ENCODE measurements at regions not wholly inside any gene's neighbourhood (a gene's known extent, or its start where the extent isn't known, plus 50 kb on each side); places are given as distances from the start of the nearest gene placed in this dataset.
"Not testable (repeated sequence)": the region's sequence is repeated elsewhere in the genome, so short reads cannot be mapped to it uniquely, and the experiment has no call there.

DNA sequence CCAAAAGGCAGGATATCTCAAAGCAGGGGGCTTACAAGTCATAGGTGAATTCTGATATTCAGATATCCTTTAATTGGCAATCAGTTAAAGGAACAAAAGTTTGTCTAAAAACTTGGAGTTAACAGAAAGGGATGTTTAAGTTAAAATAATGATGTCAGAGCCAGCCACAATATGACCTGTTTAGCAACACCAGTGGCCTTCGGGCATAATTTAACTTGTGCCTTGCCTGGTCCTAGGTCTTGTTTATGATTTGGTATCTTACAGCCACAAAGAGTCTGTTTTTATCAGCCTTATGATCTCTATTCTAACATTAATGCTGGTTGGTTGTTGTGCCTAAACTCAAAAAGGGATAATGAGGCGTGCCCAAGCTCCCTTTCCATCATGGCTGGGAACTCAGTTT, 252.9 kb downstream of the RNF152 start:
- no peak for FAIRE-seq
- DNase-seq (ENCODE audit: insufficient read length, low spot score), result no peak
- no peak for TF ChIP-seq POLR2AphosphoS5 (IDR thresholded peaks at IDR 0.05; ENCODE audit: low read depth, low read length)
- no peak for TF ChIP-seq POU2F2 (IDR thresholded peaks at IDR 0.05; ENCODE audit: low read depth, low read length)
- no peak for TF ChIP-seq SPI1 (IDR thresholded peaks at IDR 0.05; ENCODE audit: low read depth, low read length)
- no peak for TF ChIP-seq PAX5 (IDR thresholded peaks at IDR 0.05; ENCODE audit: insufficient read depth, low read length, severe bottlenecking)
- no peak for TF ChIP-seq TAF1 (IDR thresholded peaks at IDR 0.05; ENCODE audit: low read depth, low read length)
- no peak for TF ChIP-seq POLR2A (IDR thresholded peaks at IDR 0.05; ENCODE audit: low read depth, low read length)

GRCh38 chr18:61637905-61638595, 254.8 kb downstream of the RNF152 start:
- DNase-seq (ENCODE audit: insufficient read length, low spot score) (no peak), FAIRE-seq (no peak)

GRCh38 chr18:61637319-61637718, 255.5 kb downstream of the RNF152 start:
- no peak for TF ChIP-seq SPI1 (IDR thresholded peaks at IDR 0.05; ENCODE audit: low read depth, low read length)
- TF ChIP-seq PAX5 (IDR thresholded peaks at IDR 0.05; ENCODE audit: insufficient read depth, low read length, severe bottlenecking), result no peak
- no peak for TF ChIP-seq POLR2AphosphoS5 (IDR thresholded peaks at IDR 0.05; ENCODE audit: low read depth, low read length)
- no peak for TF ChIP-seq TAF1 (IDR thresholded peaks at IDR 0.05; ENCODE audit: low read depth, low read length)
- no peak for TF ChIP-seq POLR2A (IDR thresholded peaks at IDR 0.05; ENCODE audit: low read depth, low read length)
- TF ChIP-seq POU2F2 (IDR thresholded peaks at IDR 0.05; ENCODE audit: low read depth, low read length), result no peak
- DNase-seq (ENCODE audit: insufficient read length, low spot score), result no peak
- FAIRE-seq, result no peak

More at GRCh38 chr18:61637905-61638595, 254.8 kb downstream of the RNF152 start:
- TF ChIP-seq POU2F2 (IDR thresholded peaks at IDR 0.05; ENCODE audit: low read depth, low read length) (no peak), SPI1 (IDR thresholded peaks at IDR 0.05; ENCODE audit: low read depth, low read length) (no peak), PAX5 (IDR thresholded peaks at IDR 0.05; ENCODE audit: insufficient read depth, low read length, severe bottlenecking) (no peak), POLR2A (IDR thresholded peaks at IDR 0.05; ENCODE audit: low read depth, low read length) (no peak), POLR2AphosphoS5 (IDR thresholded peaks at IDR 0.05; ENCODE audit: low read depth, low read length) (no peak), TAF1 (IDR thresholded peaks at IDR 0.05; ENCODE audit: low read depth, low read length) (no peak)

- DNase-seq (ENCODE audit: insufficient read length, low spot score), result peak; percentile 20
- no peak for TF ChIP-seq PAX5 (IDR thresholded peaks at IDR 0.05; ENCODE audit: insufficient read depth, low read length, severe bottlenecking)
- no peak for TF ChIP-seq SPI1 (IDR thresholded peaks at IDR 0.05; ENCODE audit: low read depth, low read length)
- TF ChIP-seq POLR2AphosphoS5 (IDR thresholded peaks at IDR 0.05; ENCODE audit: low read depth, low read length), result no peak
- TF ChIP-seq POLR2A (IDR thresholded peaks at IDR 0.05; ENCODE audit: low read depth, low read length), result no peak
- TF ChIP-seq TAF1 (IDR thresholded peaks at IDR 0.05; ENCODE audit: low read depth, low read length), result no peak
- no peak for TF ChIP-seq POU2F2 (IDR thresholded peaks at IDR 0.05; ENCODE audit: low read depth, low read length)
- FAIRE-seq, result peak; percentile 64
Measured at GRCh38 chr18:61635901-61636528, 256.8 kb downstream of the RNF152 start.

DNA sequence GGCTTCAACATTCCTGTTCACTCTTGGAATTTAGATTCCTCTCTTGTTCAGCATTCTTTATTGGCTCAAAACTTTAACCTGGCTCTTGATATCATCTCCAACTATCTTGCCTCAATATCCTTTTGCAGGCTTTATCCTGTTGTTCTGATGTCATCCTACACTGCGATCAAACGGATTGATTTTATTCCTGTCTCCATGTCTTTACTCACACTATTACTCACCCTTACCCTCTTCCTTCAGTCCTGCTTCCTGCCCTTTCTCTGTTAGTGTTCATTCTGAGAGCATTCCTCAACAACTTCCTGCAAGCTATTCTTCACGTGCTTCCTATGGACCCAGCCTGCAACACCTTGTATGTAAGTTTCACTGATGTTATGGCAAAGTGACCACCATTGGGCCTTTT, 264.7 kb downstream of the RNF152 start:
- TF ChIP-seq POLR2AphosphoS5 (IDR thresholded peaks at IDR 0.05; ENCODE audit: low read depth, low read length), result no peak
- no peak for TF ChIP-seq POU2F2 (IDR thresholded peaks at IDR 0.05; ENCODE audit: low read depth, low read length)
- no peak for DNase-seq (ENCODE audit: insufficient read length, low spot score)
- FAIRE-seq, result no peak

DNA sequence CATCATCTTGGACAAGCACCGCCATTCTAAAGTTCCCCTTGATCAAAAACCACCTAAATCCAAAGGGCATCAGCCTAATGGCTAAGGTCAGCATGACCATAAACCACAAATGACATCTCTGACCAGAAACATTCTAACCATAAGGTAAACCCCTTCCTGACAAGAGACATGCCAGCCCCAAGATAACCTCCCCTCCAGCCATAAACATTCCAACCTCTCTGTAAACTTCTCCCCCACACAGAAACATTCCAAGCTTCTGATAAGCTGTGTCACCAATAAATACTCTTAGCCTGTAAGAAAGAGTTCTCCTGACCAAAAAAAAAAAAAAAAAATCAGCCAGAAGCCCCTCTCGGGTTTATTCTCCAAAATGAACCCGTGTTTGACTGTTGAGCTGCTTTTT, 268.2 kb downstream of the RNF152 start:
- not testable (repeated sequence) for DNase-seq (ENCODE audit: insufficient read length, low spot score); FAIRE-seq

DNA sequence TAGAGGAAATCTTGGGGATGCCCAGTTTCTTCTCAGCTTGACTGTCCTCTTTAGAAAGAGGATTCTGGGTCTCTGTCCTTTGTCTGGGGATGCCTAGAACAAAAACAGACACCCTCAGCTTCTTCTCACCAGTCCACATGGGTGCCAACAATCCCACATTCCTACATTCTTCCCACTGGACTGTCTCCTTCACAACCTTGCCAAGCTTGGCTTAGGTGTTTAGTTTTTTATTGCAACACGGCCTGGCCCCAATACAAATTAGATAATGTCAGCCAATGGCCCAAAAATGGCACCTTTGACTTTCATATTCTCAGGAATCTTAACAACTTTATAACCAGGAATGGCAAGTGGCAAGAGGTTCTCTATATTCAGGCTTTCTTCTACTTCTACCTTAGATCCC, 273.0 kb downstream of the RNF152 start:
- DNase-seq (ENCODE audit: insufficient read length, low spot score) (no peak), FAIRE-seq (no peak)
- no peak for TF ChIP-seq POU2F2 (IDR thresholded peaks at IDR 0.05; ENCODE audit: low read depth, low read length)
- no peak for TF ChIP-seq POLR2A (IDR thresholded peaks at IDR 0.05; ENCODE audit: low read depth, low read length)
- no peak for TF ChIP-seq SPI1 (IDR thresholded peaks at IDR 0.05; ENCODE audit: low read depth, low read length)
- TF ChIP-seq POLR2AphosphoS5 (IDR thresholded peaks at IDR 0.05; ENCODE audit: low read depth, low read length), result no peak
- no peak for TF ChIP-seq TAF1 (IDR thresholded peaks at IDR 0.05; ENCODE audit: low read depth, low read length)
- TF ChIP-seq PAX5 (IDR thresholded peaks at IDR 0.05; ENCODE audit: insufficient read depth, low read length, severe bottlenecking), result no peak

DNA sequence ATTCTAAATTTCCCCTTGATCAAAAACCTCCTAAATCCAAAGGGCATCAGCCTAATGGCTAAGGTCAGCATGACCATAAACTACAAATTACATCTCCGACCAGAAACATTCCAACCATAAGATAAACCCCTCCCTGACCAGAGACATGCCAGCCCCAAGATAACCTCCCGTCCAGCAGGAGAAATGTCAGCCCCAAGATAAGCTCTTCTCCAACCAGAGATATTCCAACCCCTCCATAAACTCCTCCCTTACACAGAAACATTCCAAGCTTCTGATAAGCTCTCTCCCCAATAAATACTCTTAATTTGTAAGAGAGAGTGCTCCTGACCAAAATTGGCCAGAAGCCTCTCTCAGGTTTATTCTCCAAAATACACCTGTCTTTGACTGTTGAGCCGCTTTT, 274.0 kb downstream of the RNF152 start:
- DNase-seq (ENCODE audit: insufficient read length, low spot score) (no peak), FAIRE-seq (no peak)
- TF ChIP-seq SPI1 (IDR thresholded peaks at IDR 0.05; ENCODE audit: low read depth, low read length), result no peak
- TF ChIP-seq PAX5 (IDR thresholded peaks at IDR 0.05; ENCODE audit: insufficient read depth, low read length, severe bottlenecking), result no peak
- TF ChIP-seq POU2F2 (IDR thresholded peaks at IDR 0.05; ENCODE audit: low read depth, low read length), result no peak
- no peak for TF ChIP-seq POLR2AphosphoS5 (IDR thresholded peaks at IDR 0.05; ENCODE audit: low read depth, low read length)
- no peak for TF ChIP-seq POLR2A (IDR thresholded peaks at IDR 0.05; ENCODE audit: low read depth, low read length)
- no peak for TF ChIP-seq TAF1 (IDR thresholded peaks at IDR 0.05; ENCODE audit: low read depth, low read length)

DNA sequence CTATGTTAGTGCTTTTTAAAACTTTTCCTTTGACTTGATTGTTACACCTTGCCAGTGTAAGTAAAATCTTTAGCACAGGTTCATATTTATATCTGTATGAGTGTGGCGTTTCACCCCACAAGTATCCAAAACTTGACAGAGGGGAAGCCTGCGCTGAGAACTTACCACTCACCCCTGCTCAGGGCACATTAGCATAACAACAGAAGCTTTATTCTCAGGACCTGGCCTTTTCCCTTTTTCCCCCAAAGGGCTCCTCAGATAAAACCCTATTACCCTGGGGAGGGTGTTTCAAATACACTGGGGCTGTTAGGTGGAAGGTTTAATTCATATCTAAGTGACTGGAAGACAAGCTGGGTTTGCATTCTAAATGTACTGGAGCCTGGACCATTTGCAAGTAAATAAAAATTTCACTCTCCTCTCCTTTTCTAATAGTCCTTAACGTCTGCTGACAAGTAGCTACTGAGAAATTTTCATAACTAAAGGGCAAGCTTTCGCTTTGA, 276.6 kb downstream of the RNF152 start:
- DNase-seq (ENCODE audit: insufficient read length, low spot score), result no peak
- FAIRE-seq, result no peak
- no peak for TF ChIP-seq POU2F2 (IDR thresholded peaks at IDR 0.05; ENCODE audit: low read depth, low read length)
- no peak for TF ChIP-seq TAF1 (IDR thresholded peaks at IDR 0.05; ENCODE audit: low read depth, low read length)
- TF ChIP-seq POLR2A (IDR thresholded peaks at IDR 0.05; ENCODE audit: low read depth, low read length), result no peak
- no peak for TF ChIP-seq POLR2AphosphoS5 (IDR thresholded peaks at IDR 0.05; ENCODE audit: low read depth, low read length)
- no peak for TF ChIP-seq SPI1 (IDR thresholded peaks at IDR 0.05; ENCODE audit: low read depth, low read length)
- no peak for TF ChIP-seq PAX5 (IDR thresholded peaks at IDR 0.05; ENCODE audit: insufficient read depth, low read length, severe bottlenecking)

DNA sequence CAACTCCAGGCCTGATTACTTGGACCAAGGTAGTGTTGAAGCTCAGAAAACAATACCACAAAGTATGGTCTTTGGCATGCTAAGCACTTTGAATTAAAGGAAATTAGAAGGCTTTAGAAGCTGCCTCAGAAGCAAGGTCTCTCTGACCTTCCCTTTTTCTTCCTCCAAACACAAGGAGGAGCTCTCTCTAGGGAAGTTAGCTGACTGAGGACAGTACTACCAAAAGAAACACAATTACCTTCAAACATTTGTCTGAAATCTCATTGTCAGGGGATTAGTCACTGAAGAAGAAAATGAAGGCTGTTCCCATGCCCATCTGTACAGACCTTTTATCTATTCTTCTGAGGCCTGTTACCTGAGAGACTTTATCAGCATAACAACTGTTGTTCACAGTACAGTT, 279.3 kb downstream of the CDH20 start:
- DNase-seq (ENCODE audit: insufficient read length, low spot score), result no peak
- no peak for TF ChIP-seq PAX5 (IDR thresholded peaks at IDR 0.05; ENCODE audit: insufficient read depth, low read length, severe bottlenecking)
- TF ChIP-seq SPI1 (IDR thresholded peaks at IDR 0.05; ENCODE audit: low read depth, low read length), result no peak
- TF ChIP-seq POU2F2 (IDR thresholded peaks at IDR 0.05; ENCODE audit: low read depth, low read length), result no peak
- TF ChIP-seq TAF1 (IDR thresholded peaks at IDR 0.05; ENCODE audit: low read depth, low read length), result no peak
- TF ChIP-seq POLR2A (IDR thresholded peaks at IDR 0.05; ENCODE audit: low read depth, low read length), result no peak
- no peak for TF ChIP-seq POLR2AphosphoS5 (IDR thresholded peaks at IDR 0.05; ENCODE audit: low read depth, low read length)
- no peak for FAIRE-seq
